ENCODE measurements at regions not wholly inside any gene's neighbourhood (a gene's known extent, or its start where the extent isn't known, plus 50 kb on each side); places are given as distances from the start of the nearest gene placed in this dataset.

DNA sequence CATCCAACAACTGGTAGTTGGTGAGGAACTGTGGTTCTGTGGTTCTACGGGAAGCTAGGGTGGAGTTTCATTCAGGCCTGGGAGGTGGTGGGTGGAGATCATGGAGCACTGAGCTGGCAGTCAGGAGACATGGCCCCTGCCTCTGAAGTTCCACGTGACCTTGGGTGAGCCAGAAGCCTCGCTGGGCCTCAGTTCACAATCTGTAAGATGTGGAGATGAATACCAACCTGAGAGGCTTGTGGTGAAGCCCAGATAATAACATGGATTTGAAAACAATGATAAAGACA, 177.9 kb downstream of the MACROH2A1 start:
- TF ChIP-seq, protein P1, sequence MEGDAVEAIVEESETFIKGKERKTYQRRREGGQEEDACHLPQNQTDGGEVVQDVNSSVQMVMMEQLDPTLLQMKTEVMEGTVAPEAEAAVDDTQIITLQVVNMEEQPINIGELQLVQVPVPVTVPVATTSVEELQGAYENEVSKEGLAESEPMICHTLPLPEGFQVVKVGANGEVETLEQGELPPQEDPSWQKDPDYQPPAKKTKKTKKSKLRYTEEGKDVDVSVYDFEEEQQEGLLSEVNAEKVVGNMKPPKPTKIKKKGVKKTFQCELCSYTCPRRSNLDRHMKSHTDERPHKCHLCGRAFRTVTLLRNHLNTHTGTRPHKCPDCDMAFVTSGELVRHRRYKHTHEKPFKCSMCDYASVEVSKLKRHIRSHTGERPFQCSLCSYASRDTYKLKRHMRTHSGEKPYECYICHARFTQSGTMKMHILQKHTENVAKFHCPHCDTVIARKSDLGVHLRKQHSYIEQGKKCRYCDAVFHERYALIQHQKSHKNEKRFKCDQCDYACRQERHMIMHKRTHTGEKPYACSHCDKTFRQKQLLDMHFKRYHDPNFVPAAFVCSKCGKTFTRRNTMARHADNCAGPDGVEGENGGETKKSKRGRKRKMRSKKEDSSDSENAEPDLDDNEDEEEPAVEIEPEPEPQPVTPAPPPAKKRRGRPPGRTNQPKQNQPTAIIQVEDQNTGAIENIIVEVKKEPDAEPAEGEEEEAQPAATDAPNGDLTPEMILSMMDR (conservative IDR thresholded peaks at IDR 0.05; ENCODE audit: low read length), result no peak
- TF ChIP-seq EZH2phosphoT487 (IDR thresholded peaks at IDR 0.05; ENCODE audit: borderline replicate concordance), result no peak
